ENCODE measurements at regions not wholly inside any gene's neighbourhood (a gene's known extent, or its start where the extent isn't known, plus 50 kb on each side); places are given as distances from the start of the nearest gene placed in this dataset.

GRCh38 chr3:176561826-176562225 lies 635.5 kb downstream of the TBL1XR1 start:
- TF ChIP-seq, protein P1, sequence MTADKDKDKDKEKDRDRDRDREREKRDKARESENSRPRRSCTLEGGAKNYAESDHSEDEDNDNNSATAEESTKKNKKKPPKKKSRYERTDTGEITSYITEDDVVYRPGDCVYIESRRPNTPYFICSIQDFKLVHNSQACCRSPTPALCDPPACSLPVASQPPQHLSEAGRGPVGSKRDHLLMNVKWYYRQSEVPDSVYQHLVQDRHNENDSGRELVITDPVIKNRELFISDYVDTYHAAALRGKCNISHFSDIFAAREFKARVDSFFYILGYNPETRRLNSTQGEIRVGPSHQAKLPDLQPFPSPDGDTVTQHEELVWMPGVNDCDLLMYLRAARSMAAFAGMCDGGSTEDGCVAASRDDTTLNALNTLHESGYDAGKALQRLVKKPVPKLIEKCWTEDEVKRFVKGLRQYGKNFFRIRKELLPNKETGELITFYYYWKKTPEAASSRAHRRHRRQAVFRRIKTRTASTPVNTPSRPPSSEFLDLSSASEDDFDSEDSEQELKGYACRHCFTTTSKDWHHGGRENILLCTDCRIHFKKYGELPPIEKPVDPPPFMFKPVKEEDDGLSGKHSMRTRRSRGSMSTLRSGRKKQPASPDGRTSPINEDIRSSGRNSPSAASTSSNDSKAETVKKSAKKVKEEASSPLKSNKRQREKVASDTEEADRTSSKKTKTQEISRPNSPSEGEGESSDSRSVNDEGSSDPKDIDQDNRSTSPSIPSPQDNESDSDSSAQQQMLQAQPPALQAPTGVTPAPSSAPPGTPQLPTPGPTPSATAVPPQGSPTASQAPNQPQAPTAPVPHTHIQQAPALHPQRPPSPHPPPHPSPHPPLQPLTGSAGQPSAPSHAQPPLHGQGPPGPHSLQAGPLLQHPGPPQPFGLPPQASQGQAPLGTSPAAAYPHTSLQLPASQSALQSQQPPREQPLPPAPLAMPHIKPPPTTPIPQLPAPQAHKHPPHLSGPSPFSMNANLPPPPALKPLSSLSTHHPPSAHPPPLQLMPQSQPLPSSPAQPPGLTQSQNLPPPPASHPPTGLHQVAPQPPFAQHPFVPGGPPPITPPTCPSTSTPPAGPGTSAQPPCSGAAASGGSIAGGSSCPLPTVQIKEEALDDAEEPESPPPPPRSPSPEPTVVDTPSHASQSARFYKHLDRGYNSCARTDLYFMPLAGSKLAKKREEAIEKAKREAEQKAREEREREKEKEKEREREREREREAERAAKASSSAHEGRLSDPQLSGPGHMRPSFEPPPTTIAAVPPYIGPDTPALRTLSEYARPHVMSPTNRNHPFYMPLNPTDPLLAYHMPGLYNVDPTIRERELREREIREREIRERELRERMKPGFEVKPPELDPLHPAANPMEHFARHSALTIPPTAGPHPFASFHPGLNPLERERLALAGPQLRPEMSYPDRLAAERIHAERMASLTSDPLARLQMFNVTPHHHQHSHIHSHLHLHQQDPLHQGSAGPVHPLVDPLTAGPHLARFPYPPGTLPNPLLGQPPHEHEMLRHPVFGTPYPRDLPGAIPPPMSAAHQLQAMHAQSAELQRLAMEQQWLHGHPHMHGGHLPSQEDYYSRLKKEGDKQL (CRISPR knock-in tag; IDR thresholded peaks at IDR 0.05; ENCODE audit: borderline replicate concordance) = no peak
- TF ChIP-seq MTA2 (IDR thresholded peaks at IDR 0.05; ENCODE audit: low read depth) = no peak
- no peak for TF ChIP-seq CBFA2T2 (conservative IDR thresholded peaks at IDR 0.05)
- TF ChIP-seq, protein P2, sequence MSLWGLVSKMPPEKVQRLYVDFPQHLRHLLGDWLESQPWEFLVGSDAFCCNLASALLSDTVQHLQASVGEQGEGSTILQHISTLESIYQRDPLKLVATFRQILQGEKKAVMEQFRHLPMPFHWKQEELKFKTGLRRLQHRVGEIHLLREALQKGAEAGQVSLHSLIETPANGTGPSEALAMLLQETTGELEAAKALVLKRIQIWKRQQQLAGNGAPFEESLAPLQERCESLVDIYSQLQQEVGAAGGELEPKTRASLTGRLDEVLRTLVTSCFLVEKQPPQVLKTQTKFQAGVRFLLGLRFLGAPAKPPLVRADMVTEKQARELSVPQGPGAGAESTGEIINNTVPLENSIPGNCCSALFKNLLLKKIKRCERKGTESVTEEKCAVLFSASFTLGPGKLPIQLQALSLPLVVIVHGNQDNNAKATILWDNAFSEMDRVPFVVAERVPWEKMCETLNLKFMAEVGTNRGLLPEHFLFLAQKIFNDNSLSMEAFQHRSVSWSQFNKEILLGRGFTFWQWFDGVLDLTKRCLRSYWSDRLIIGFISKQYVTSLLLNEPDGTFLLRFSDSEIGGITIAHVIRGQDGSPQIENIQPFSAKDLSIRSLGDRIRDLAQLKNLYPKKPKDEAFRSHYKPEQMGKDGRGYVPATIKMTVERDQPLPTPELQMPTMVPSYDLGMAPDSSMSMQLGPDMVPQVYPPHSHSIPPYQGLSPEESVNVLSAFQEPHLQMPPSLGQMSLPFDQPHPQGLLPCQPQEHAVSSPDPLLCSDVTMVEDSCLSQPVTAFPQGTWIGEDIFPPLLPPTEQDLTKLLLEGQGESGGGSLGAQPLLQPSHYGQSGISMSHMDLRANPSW (CRISPR knock-in tag; IDR thresholded peaks at IDR 0.05) = no peak
- no peak for TF ChIP-seq MED1 (CRISPR knock-in tag; IDR thresholded peaks at IDR 0.05; ENCODE audit: borderline replicate concordance)
- no peak for TF ChIP-seq MXI1 (IDR thresholded peaks at IDR 0.05; ENCODE audit: low read depth, low read length)
- TF ChIP-seq JUN (IDR thresholded peaks at IDR 0.05; ENCODE audit: borderline replicate concordance, low read depth, low read length) = no peak
- no peak for TF ChIP-seq JUN (CRISPR knock-in tag; IDR thresholded peaks at IDR 0.05; ENCODE audit: borderline replicate concordance)
- no peak for TF ChIP-seq ELK1 (CRISPR knock-in tag; IDR thresholded peaks at IDR 0.05)

Data from K562 (cell line).